ENCODE measurements at regions not wholly inside any gene's neighbourhood (a gene's known extent, or its start where the extent isn't known, plus 50 kb on each side); places are given as distances from the start of the nearest gene placed in this dataset.

- no peak for DNase-seq (ENCODE audit: low read depth in 4 of 4, low spot score in 3 of 4)
These were observed 65.2 kb upstream of the STK38L start for GRCh38 chr12:27178723-27179399.

GRCh38 chr12:27179400-27180214 lies 64.5 kb upstream of the STK38L start:
- no peak for DNase-seq (ENCODE audit: low read depth in 4 of 4, low spot score in 3 of 4)

- no peak for DNase-seq (ENCODE audit: low read depth in 4 of 4, low spot score in 3 of 4)
These were observed 63.1 kb upstream of the STK38L start for GRCh38 chr12:27180906-27181505.

- no peak for DNase-seq (ENCODE audit: low read depth in 4 of 4, low spot score in 3 of 4)
These were observed 60.7 kb upstream of the STK38L start for GRCh38 chr12:27183342-27183741.

GRCh38 chr12:27185234-27186021 lies 58.7 kb upstream of the STK38L start:
- DNase-seq (ENCODE audit: low read depth in 4 of 4, low spot score in 3 of 4) = no peak

- no peak for DNase-seq (ENCODE audit: low read depth in 4 of 4, low spot score in 3 of 4)
These were observed 57.9 kb upstream of the STK38L start for GRCh38 chr12:27186022-27186839.

- no peak for DNase-seq (ENCODE audit: low read depth in 4 of 4, low spot score in 3 of 4)
These were observed 56.4 kb upstream of the STK38L start for GRCh38 chr12:27187697-27188096.

- no peak for DNase-seq (ENCODE audit: low read depth in 4 of 4, low spot score in 3 of 4)
These were observed 53.3 kb upstream of the STK38L start for GRCh38 chr12:27190761-27191160.

- DNase-seq (ENCODE audit: low read depth in 4 of 4, low spot score in 3 of 4) = no peak
These were observed 52.6 kb upstream of the STK38L start for GRCh38 chr12:27191531-27191930.

- DNase-seq (ENCODE audit: low read depth in 4 of 4, low spot score in 3 of 4) = no peak
These were observed 51.8 kb upstream of the STK38L start for GRCh38 chr12:27192118-27192802.

GRCh38 chr12:27193106-27193505 lies 51.0 kb upstream of the STK38L start:
- DNase-seq (ENCODE audit: low read depth in 4 of 4, low spot score in 3 of 4) = no peak

GRCh38 chr12:27193854-27194544 lies 50.1 kb upstream of the STK38L start:
- DNase-seq (ENCODE audit: low read depth in 4 of 4, low spot score in 3 of 4) = no peak
